AG04449 (cell line): ENCODE measurements at regions not wholly inside any gene's neighbourhood (a gene's known extent, or its start where the extent isn't known, plus 50 kb on each side); places are given as distances from the start of the nearest gene placed in this dataset.

Source experiments
- CTCF ChIA-PET: fragments of 350-600 bp; formaldehyde crosslinking; extraction: SDS; loops from one replicate; lab custom pipeline; 2021; ENCODE audit warnings: antibody characterized with exemption; lab: Yijun Ruan, JAX
- POLR2A ChIA-PET: fragments of 400-600, 350-600 bp; formaldehyde crosslinking; extraction: SDS; loops from one replicate; lab custom pipeline; 2020; ENCODE audit warnings: antibody characterized with exemption, inconsistent platforms; lab: Yijun Ruan, JAX
- DNase-seq: peaks from one replicate; pipeline ENCODE4 v3.0.0-alpha.2; 2010; ENCODE audit warnings: low read depth, low spot score
- H3K4me3 ChIP-seq: 2 replicates; pipeline ENCODE4 v1.5.1; 2011; ENCODE audit warnings: low read depth, mild to moderate bottlenecking, control low read depth, low read length
- TF ChIP-seq, protein P1 (sequence below): IDR thresholded peaks from one replicate; pipeline ENCODE4 v1.5.1; 2011; ENCODE audit warnings: mild to moderate bottlenecking, moderate library complexity, low read length, control low read depth, inconsistent platforms; ENCODE audit not compliant: insufficient read depth; ENCODE audit errors: missing control alignments

GRCh38 chr9:38281917-38282316 lies 110.6 kb upstream of the ALDH1B1 start:
- CTCF ChIA-PET, result no interaction called here
- POLR2A ChIA-PET, result no interaction called here
- H3K4me3 ChIP-seq, result no peak overlapping the region
- TF ChIP-seq, protein P1, sequence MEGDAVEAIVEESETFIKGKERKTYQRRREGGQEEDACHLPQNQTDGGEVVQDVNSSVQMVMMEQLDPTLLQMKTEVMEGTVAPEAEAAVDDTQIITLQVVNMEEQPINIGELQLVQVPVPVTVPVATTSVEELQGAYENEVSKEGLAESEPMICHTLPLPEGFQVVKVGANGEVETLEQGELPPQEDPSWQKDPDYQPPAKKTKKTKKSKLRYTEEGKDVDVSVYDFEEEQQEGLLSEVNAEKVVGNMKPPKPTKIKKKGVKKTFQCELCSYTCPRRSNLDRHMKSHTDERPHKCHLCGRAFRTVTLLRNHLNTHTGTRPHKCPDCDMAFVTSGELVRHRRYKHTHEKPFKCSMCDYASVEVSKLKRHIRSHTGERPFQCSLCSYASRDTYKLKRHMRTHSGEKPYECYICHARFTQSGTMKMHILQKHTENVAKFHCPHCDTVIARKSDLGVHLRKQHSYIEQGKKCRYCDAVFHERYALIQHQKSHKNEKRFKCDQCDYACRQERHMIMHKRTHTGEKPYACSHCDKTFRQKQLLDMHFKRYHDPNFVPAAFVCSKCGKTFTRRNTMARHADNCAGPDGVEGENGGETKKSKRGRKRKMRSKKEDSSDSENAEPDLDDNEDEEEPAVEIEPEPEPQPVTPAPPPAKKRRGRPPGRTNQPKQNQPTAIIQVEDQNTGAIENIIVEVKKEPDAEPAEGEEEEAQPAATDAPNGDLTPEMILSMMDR, result no peak
- DNase-seq, result no peak

- CTCF ChIA-PET, result no interaction called here
- TF ChIP-seq, protein P1, result no peak
- H3K4me3 ChIP-seq, result no peak overlapping the region
- POLR2A ChIA-PET, result no interaction called here
- DNase-seq, result no peak
These were observed 111.3 kb upstream of the ALDH1B1 start for GRCh38 chr9:38281196-38281595.

- POLR2A ChIA-PET, result no interaction called here
- CTCF ChIA-PET, result interaction anchor here (1.1 kb wide), 1 partner anchor 17 kb away, joined by 6 read pairs; no protein-coding TSS in a partner anchor
- no peak overlapping the region for H3K4me3 ChIP-seq
- no peak for DNase-seq
- TF ChIP-seq, protein P1, result no peak
These were observed 112.2 kb upstream of the ALDH1B1 start for GRCh38 chr9:38280251-38280800.

DNA sequence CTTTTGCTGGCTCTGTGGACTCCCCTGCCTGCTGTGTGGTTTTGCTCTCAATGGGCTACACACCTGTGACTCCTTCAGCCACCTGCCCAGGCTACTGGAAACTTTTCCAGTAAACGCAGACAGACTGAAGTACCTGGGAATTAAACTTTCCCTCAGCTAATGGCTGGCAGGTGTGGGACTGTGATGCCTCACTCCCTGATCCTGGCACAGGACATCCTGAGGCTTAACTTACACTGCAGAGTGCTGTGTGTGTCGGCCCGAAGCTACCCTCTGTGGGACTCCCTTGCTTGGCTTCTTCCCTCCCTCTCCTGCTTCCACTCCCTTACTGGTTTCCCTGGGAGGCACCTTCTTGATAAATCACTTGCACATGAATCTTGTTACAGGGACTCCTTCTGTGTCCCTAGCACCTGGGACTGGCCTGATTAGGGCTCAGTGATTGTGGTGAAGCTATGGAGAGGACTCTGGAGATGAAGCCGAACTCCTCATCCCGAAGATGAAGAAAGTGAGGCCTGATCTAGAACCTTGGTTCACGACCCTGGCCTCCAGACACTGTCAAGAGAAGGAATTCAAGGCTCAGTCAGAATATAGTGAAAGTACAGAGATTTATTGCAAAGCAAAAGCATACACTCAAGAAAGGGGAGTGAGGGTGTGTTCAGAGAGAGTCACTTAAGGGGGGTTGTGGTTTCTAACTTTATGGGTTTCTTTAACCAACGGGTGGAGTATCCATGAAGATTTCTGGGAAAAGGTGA lies 113.4 kb upstream of the ALDH1B1 start:
- POLR2A ChIA-PET, result no interaction called here
- no peak overlapping the region for H3K4me3 ChIP-seq
- CTCF ChIA-PET, result no interaction called here
- TF ChIP-seq, protein P1, result no peak
- DNase-seq, result no peak

DNA sequence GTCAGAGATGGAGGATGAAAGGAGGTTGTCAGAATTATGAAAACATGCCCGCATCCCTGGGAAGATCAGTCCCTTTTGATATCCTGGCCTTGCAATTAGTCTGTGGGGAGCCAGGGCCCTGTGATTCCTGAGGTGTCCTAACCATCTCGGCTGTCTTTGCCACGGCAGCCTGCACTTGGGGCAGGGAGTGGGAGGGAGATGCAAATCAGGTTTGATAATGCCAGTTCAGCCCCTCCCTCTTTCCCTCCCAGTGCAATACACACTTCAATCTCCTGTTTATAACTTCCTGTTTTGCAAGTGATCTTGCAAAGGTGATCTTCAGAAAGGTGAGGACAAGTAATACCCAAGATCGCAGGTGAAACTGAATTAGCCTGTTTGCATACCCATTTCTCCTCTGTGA lies 114.0 kb upstream of the ALDH1B1 start:
- ChIA-PET CTCF (no interaction called here), POLR2A (no interaction called here)
- no peak overlapping the region for H3K4me3 ChIP-seq
- TF ChIP-seq, protein P1, result no peak
- no peak for DNase-seq

- TF ChIP-seq, protein P1, result no peak
- ChIA-PET CTCF (interaction anchor here (2.1 kb wide), 1 partner anchor 118 kb away, joined by 4 read pairs; no protein-coding TSS in a partner anchor), POLR2A (no interaction called here)
- no peak for DNase-seq
- no peak overlapping the region for H3K4me3 ChIP-seq
These were observed 114.8 kb upstream of the ALDH1B1 start for GRCh38 chr9:38277601-38278200.
